ENCODE measurements at regions not wholly inside any gene's neighbourhood (a gene's known extent, or its start where the extent isn't known, plus 50 kb on each side); places are given as distances from the start of the nearest gene placed in this dataset.

DNA sequence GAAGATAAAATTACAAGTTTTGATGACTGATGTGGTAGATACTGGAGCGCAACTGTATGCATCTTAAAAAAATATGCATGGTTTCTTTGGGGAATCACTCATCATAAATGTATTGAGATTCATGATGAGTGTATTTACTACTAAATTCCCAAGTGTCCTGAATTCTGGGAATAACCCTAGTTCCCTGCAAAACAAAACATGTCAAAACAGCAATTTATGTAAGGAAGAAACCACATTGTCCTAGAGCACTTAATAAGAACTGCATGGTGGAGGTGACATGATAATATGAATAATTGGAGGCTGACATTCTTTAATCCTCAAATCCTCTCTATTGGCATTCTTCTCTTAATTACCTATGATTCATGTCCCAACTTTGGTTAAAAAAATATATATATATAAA lies 1804.7 kb downstream of the STIM2 start:
- no peaks in the 10 kb centered on the region for H3K9me3 ChIP-seq (ENCODE audit: control insufficient read depth in 1 of 2, low read length in 2 of 2)
- no peaks in the 10 kb centered on the region for H3K4me1 ChIP-seq (ENCODE audit: insufficient read depth, low read length)
- intact Hi-C loops (cut with micrococcal nuclease), result no loop called here
- no peak overlapping the region for H3K27ac Mint-ChIP-seq
- H3K27me3 ChIP-seq (ENCODE audit: insufficient read depth, low read length), result no peaks in the 10 kb centered on the region
- H3K36me3 Mint-ChIP-seq, result no peaks in the 10 kb centered on the region
- H3K9me3 Mint-ChIP-seq, result peaks cover 0 to 13% (median 3%) of the 10 kb centered on the region in 8 donors
- no peaks in the 10 kb centered on the region for H3K36me3 ChIP-seq (ENCODE audit: insufficient read depth, low read length)
- no peak overlapping the region for H3K4me3 Mint-ChIP-seq
- H3K27me3 Mint-ChIP-seq, result no peaks in the 10 kb centered on the region
- no peak overlapping the region for H3K27ac ChIP-seq (ENCODE audit: low read depth, low read length)
- H3K4me1 Mint-ChIP-seq, result no peaks in the 10 kb centered on the region
- ChIA-PET POLR2A (ENCODE audit: partially characterized antibody) (no interaction called here), CTCF (ENCODE audit: partially characterized antibody) (no interaction called here)
- H3K4me3 ChIP-seq (ENCODE audit: low read length in 2 of 2), result no peak overlapping the region
- DNase-seq, result no peak

- Mint-ChIP-seq H3K36me3 (no peaks in the 10 kb centered on the region), H3K9me3 (peaks cover 0 to 22% (median 9%) of the 10 kb centered on the region in 8 donors), H3K27me3 (no peaks in the 10 kb centered on the region), H3K27ac (no peak overlapping the region), H3K4me1 (no peaks in the 10 kb centered on the region), H3K4me3 (no peak overlapping the region)
- ChIA-PET CTCF (ENCODE audit: partially characterized antibody) (no interaction called here), POLR2A (ENCODE audit: partially characterized antibody) (no interaction called here)
- Histone ChIP-seq H3K27me3 (ENCODE audit: insufficient read depth, low read length) (no peaks in the 10 kb centered on the region), H3K9me3 (ENCODE audit: control insufficient read depth in 1 of 2, low read length in 2 of 2) (no peaks in the 10 kb centered on the region), H3K4me3 (ENCODE audit: low read length in 2 of 2) (no peak overlapping the region), H3K36me3 (ENCODE audit: insufficient read depth, low read length) (no peaks in the 10 kb centered on the region), H3K4me1 (ENCODE audit: insufficient read depth, low read length) (no peaks in the 10 kb centered on the region), H3K27ac (ENCODE audit: low read depth, low read length) (no peak overlapping the region)
- no peak for DNase-seq
- intact Hi-C loops (cut with micrococcal nuclease), result no loop called here
Observed at GRCh38 chr4:28675582-28675981, 1814.9 kb downstream of the STIM2 start.

DNA sequence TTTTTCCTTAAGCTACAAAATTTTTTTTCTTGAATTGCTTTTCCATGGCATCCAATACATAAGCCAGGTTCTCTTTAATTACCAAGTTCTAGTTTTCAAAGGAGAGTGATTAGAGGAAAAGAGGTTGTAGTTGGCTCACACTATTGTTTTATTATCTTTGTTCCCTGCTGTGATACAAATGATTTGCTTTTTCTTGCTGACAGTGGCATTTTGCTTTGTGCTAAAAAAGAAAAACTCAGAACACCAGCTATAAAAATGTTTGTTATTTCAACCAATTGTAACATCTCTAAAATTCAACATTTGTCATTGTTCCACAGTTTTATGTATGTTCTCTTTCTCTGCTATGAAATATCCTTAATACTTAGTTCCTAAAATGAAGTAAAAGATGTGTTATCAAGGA lies 1817.2 kb downstream of the STIM2 start:
- Histone ChIP-seq H3K27me3 (ENCODE audit: insufficient read depth, low read length) (no peaks in the 10 kb centered on the region), H3K27ac (ENCODE audit: low read depth, low read length) (no peak overlapping the region), H3K4me1 (ENCODE audit: insufficient read depth, low read length) (no peaks in the 10 kb centered on the region), H3K4me3 (ENCODE audit: low read length in 2 of 2) (no peak overlapping the region), H3K9me3 (ENCODE audit: control insufficient read depth in 1 of 2, low read length in 2 of 2) (no peaks in the 10 kb centered on the region), H3K36me3 (ENCODE audit: insufficient read depth, low read length) (no peaks in the 10 kb centered on the region)
- intact Hi-C loops (cut with micrococcal nuclease), result no loop called here
- peaks cover 0 to 9% (median 3%) of the 10 kb centered on the region in 8 donors for H3K9me3 Mint-ChIP-seq
- H3K4me3 Mint-ChIP-seq, result no peak overlapping the region
- ChIA-PET CTCF (ENCODE audit: partially characterized antibody) (no interaction called here), POLR2A (ENCODE audit: partially characterized antibody) (no interaction called here)
- H3K36me3 Mint-ChIP-seq, result no peaks in the 10 kb centered on the region
- H3K27me3 Mint-ChIP-seq, result no peaks in the 10 kb centered on the region
- H3K27ac Mint-ChIP-seq, result no peak overlapping the region
- no peaks in the 10 kb centered on the region for H3K4me1 Mint-ChIP-seq
- no peak for DNase-seq

DNA sequence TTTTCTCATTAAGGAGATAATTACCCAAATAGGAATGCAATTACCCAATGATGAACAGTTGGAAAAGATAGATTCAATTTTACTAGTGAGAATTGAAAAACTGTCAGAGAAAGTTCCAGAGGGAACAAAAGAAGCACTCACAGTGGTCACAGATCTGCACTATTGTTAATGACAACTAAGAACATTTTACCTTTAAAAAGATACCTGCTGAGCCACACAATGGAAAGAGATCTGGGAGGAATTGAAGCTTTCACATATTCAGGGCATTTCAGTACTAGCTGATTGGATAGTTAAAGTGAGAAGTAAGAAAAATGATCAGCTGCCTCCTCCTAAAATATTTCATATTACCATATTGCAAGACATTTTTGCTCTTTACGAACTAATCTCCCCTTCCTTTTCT lies 1822.2 kb downstream of the STIM2 start:
- H3K4me1 ChIP-seq (ENCODE audit: insufficient read depth, low read length), result no peaks in the 10 kb centered on the region
- no peaks in the 10 kb centered on the region for H3K27me3 Mint-ChIP-seq
- H3K4me3 ChIP-seq (ENCODE audit: low read length in 2 of 2), result no peak overlapping the region
- H3K27me3 ChIP-seq (ENCODE audit: insufficient read depth, low read length), result no peaks in the 10 kb centered on the region
- H3K9me3 ChIP-seq (ENCODE audit: control insufficient read depth in 1 of 2, low read length in 2 of 2), result peaks cover 0 to 3% of the 10 kb centered on the region in 2 donors
- no peaks in the 10 kb centered on the region for H3K4me1 Mint-ChIP-seq
- CTCF ChIA-PET (ENCODE audit: partially characterized antibody), result no interaction called here
- POLR2A ChIA-PET (ENCODE audit: partially characterized antibody), result no interaction called here
- DNase-seq, result no peak
- intact Hi-C loops (cut with micrococcal nuclease), result no loop called here
- H3K36me3 Mint-ChIP-seq, result no peaks in the 10 kb centered on the region
- no peak overlapping the region for H3K27ac ChIP-seq (ENCODE audit: low read depth, low read length)
- H3K9me3 Mint-ChIP-seq, result peaks cover 0 to 14% (median 4%) of the 10 kb centered on the region in 8 donors
- no peak overlapping the region for H3K4me3 Mint-ChIP-seq
- no peaks in the 10 kb centered on the region for H3K36me3 ChIP-seq (ENCODE audit: insufficient read depth, low read length)
- no peak overlapping the region for H3K27ac Mint-ChIP-seq

DNA sequence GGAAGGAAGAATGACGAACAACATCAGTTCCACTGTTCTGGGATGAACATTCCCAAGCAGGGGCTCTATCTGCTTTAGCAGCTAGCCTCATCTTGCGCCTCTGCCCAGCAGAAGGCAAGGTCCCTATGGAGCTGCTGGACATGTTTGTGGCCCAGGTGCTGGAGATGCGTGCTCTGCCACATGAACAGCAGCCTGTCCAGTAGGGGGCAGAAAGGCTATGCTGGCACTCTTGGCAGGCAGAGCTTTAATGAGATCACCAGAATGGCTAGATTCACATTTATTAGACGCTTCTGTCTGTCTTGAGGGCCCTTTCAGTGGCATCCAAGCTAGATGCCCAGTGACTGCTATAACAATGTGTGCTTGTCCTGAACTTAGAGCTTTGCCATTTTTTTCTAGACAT lies 1826.0 kb downstream of the STIM2 start:
- POLR2A ChIA-PET (ENCODE audit: partially characterized antibody), result no interaction called here
- H3K4me1 Mint-ChIP-seq, result no peaks in the 10 kb centered on the region

GRCh38 chr4:28690890-28691289 lies 1830.2 kb downstream of the STIM2 start:
- Mint-ChIP-seq H3K27me3 (no peaks in the 10 kb centered on the region), H3K4me1 (no peaks in the 10 kb centered on the region), H3K9me3 (peaks cover 0 to 12% (median 4%) of the 10 kb centered on the region in 8 donors), H3K27ac (no peak overlapping the region), H3K4me3 (no peak overlapping the region), H3K36me3 (no peaks in the 10 kb centered on the region)
- Histone ChIP-seq H3K4me1 (ENCODE audit: insufficient read depth, low read length) (no peaks in the 10 kb centered on the region), H3K9me3 (ENCODE audit: control insufficient read depth in 1 of 2, low read length in 2 of 2) (no peaks in the 10 kb centered on the region), H3K36me3 (ENCODE audit: insufficient read depth, low read length) (no peaks in the 10 kb centered on the region), H3K27me3 (ENCODE audit: insufficient read depth, low read length) (no peaks in the 10 kb centered on the region), H3K27ac (ENCODE audit: low read depth, low read length) (no peak overlapping the region), H3K4me3 (ENCODE audit: low read length in 2 of 2) (no peak overlapping the region)
- intact Hi-C loops (cut with micrococcal nuclease), result no loop called here
- no peak for DNase-seq
- CTCF ChIA-PET (ENCODE audit: partially characterized antibody), result no interaction called here
- POLR2A ChIA-PET (ENCODE audit: partially characterized antibody), result no interaction called here

More for the DNA sequence above, 1826.0 kb downstream of the STIM2 start:
- Mint-ChIP-seq H3K4me3 (no peak overlapping the region), H3K27me3 (no peaks in the 10 kb centered on the region), H3K9me3 (peaks cover 0 to 16% (median 3%) of the 10 kb centered on the region in 8 donors), H3K27ac (no peak overlapping the region), H3K36me3 (no peaks in the 10 kb centered on the region)
- Histone ChIP-seq H3K27me3 (ENCODE audit: insufficient read depth, low read length) (no peaks in the 10 kb centered on the region), H3K4me3 (ENCODE audit: low read length in 2 of 2) (no peak overlapping the region), H3K27ac (ENCODE audit: low read depth, low read length) (no peak overlapping the region), H3K36me3 (ENCODE audit: insufficient read depth, low read length) (no peaks in the 10 kb centered on the region), H3K4me1 (ENCODE audit: insufficient read depth, low read length) (no peaks in the 10 kb centered on the region), H3K9me3 (ENCODE audit: control insufficient read depth in 1 of 2, low read length in 2 of 2) (peaks cover 0 to 3% of the 10 kb centered on the region in 2 donors)
- CTCF ChIA-PET (ENCODE audit: partially characterized antibody), result no interaction called here
- intact Hi-C loops (cut with micrococcal nuclease), result no loop called here
- no peak for DNase-seq

DNA sequence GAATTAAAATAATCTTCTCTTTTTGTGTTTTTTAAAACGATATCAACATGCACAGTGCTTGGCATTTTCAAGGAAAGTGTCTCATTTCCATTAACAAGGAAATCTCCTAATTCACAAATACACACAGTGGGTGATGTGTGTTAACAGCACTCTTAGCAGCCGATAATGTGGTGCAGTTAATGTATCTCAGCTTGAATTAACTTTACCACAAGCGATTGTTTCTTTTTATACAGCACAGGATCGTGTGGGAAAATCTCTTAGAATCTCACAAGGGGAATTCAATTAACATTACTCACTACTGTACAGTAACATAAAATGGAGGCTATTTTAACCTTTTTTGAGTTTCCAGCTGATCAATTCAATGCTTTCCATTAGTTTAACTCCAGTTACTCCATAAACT lies 1841.9 kb downstream of the STIM2 start:
- Histone ChIP-seq H3K27ac (ENCODE audit: low read depth, low read length) (no peak overlapping the region), H3K4me1 (ENCODE audit: insufficient read depth, low read length) (no peaks in the 10 kb centered on the region), H3K9me3 (ENCODE audit: control insufficient read depth in 1 of 2, low read length in 2 of 2) (no peaks in the 10 kb centered on the region), H3K27me3 (ENCODE audit: insufficient read depth, low read length) (no peaks in the 10 kb centered on the region), H3K4me3 (ENCODE audit: low read length in 2 of 2) (no peak overlapping the region), H3K36me3 (ENCODE audit: insufficient read depth, low read length) (no peaks in the 10 kb centered on the region)
- ChIA-PET POLR2A (ENCODE audit: partially characterized antibody) (no interaction called here), CTCF (ENCODE audit: partially characterized antibody) (no interaction called here)
- intact Hi-C loops (cut with micrococcal nuclease), result no loop called here
- no peak for DNase-seq
- no peaks in the 10 kb centered on the region for H3K36me3 Mint-ChIP-seq
- no peaks in the 10 kb centered on the region for H3K27me3 Mint-ChIP-seq
- H3K4me3 Mint-ChIP-seq, result no peak overlapping the region
- peaks cover 0 to 19% (median 6%) of the 10 kb centered on the region in 8 donors for H3K9me3 Mint-ChIP-seq
- H3K4me1 Mint-ChIP-seq, result no peaks in the 10 kb centered on the region
- no peak overlapping the region for H3K27ac Mint-ChIP-seq

- H3K4me3 ChIP-seq (ENCODE audit: low read length in 2 of 2), result no peak overlapping the region
- no peak overlapping the region for H3K27ac Mint-ChIP-seq
- no peaks in the 10 kb centered on the region for H3K9me3 ChIP-seq (ENCODE audit: control insufficient read depth in 1 of 2, low read length in 2 of 2)
- H3K9me3 Mint-ChIP-seq, result peaks cover 0 to 15% (median 4%) of the 10 kb centered on the region in 8 donors
- H3K36me3 ChIP-seq (ENCODE audit: insufficient read depth, low read length), result no peaks in the 10 kb centered on the region
- ChIA-PET POLR2A (ENCODE audit: partially characterized antibody) (no interaction called here), CTCF (ENCODE audit: partially characterized antibody) (no interaction called here)
- no peak for DNase-seq
- H3K27ac ChIP-seq (ENCODE audit: low read depth, low read length), result no peak overlapping the region
- H3K36me3 Mint-ChIP-seq, result no peaks in the 10 kb centered on the region
- no peaks in the 10 kb centered on the region for H3K4me1 ChIP-seq (ENCODE audit: insufficient read depth, low read length)
- intact Hi-C loops (cut with micrococcal nuclease), result no loop called here
- no peak overlapping the region for H3K4me3 Mint-ChIP-seq
- no peaks in the 10 kb centered on the region for H3K4me1 Mint-ChIP-seq
- H3K27me3 Mint-ChIP-seq, result no peaks in the 10 kb centered on the region
- no peaks in the 10 kb centered on the region for H3K27me3 ChIP-seq (ENCODE audit: insufficient read depth, low read length)
Observed at GRCh38 chr4:28709891-28710290, 1849.2 kb downstream of the STIM2 start.

Data from CD4-positive, alpha-beta memory T cell (primary cell).